ENCODE measurements at regions not wholly inside any gene's neighbourhood (a gene's known extent, or its start where the extent isn't known, plus 50 kb on each side); places are given as distances from the start of the nearest gene placed in this dataset.
A peak's percentile ranks its signal among the peaks of the same experiment; 100 is the strongest.

DNA sequence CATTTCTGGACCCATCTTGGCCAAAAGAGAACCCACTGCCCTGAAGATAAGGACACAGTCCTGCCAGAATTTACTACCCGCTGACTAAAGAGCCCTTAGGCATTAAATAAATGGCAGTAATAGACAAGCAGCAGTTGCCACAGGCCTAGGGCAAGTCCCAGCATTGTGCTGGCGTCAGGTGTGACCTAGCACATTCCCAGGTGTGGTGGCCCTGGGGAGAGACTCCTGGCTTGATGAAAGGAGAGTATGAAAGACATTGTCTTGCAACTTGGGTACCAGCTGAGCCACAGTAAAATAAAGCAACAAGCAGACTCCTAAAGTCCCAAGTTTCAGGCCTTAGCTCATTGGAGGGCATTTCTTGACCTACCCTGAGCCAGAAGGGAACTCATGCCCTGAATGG, 715.7 kb upstream of the SORCS1 start:
- no peak overlapping the region for H3K4me2 ChIP-seq (ENCODE audit: insufficient read depth, insufficient read length, low read length)
- no peak overlapping the region for H4K91ac ChIP-seq (ENCODE audit: insufficient read length, low read depth, low read length)
- H2AFZ ChIP-seq (ENCODE audit: low read length): no peak overlapping the region
- no peak overlapping the region for H4K8ac ChIP-seq (replicated peaks; ENCODE audit: insufficient read length, low read depth, low read length)
- H2BK20ac ChIP-seq (ENCODE audit: low read depth, low read length, poor library complexity, severe bottlenecking): no peak overlapping the region
- no peaks in the 10 kb centered on the region for H3K79me1 ChIP-seq (ENCODE audit: insufficient read depth, low read depth, low read length, poor library complexity, severe bottlenecking)
- H3K4me3 Mint-ChIP-seq: no peak overlapping the region
- no peaks in the 10 kb centered on the region for H3K9me3 ChIP-seq (ENCODE audit: control insufficient read depth, low read depth, low read length)
- H2BK5ac ChIP-seq (ENCODE audit: insufficient read length, low read length): no peak overlapping the region
- no peak overlapping the region for H2BK12ac ChIP-seq (ENCODE audit: insufficient read length, low read depth, low read length)
- no peak overlapping the region for H3K56ac ChIP-seq (ENCODE audit: insufficient read length, low read depth, low read length)
- H3K27me3 ChIP-seq (ENCODE audit: insufficient read depth, low read length): no peaks in the 10 kb centered on the region
- H2BK120ac ChIP-seq (ENCODE audit: low read depth, low read length, poor library complexity, severe bottlenecking): no peak overlapping the region
- H4K5ac ChIP-seq (ENCODE audit: insufficient read length, low read depth, low read length): no peak overlapping the region
- H3K27ac ChIP-seq (ENCODE audit: insufficient read length, low read depth, low read length): no peak overlapping the region
- H3K9me3 Mint-ChIP-seq: peaks cover 19 to 24% of the 10 kb centered on the region in 2 experiments
- peak overlapping the region; percentile 71 to 79 (median 74); a peak in 3 of 7 replicates for H3K27ac Mint-ChIP-seq
- no peak for TF ChIP-seq CTCF (conservative IDR thresholded peaks at IDR 0.05)
- H3K4me1 ChIP-seq (ENCODE audit: insufficient read depth, low read length): no peaks in the 10 kb centered on the region
- no peak overlapping the region for H3T11ph ChIP-seq (ENCODE audit: low read length)
- H4K20me1 ChIP-seq (ENCODE audit: control insufficient read depth, insufficient read depth, insufficient read length): no peaks in the 10 kb centered on the region
- no peaks in the 10 kb centered on the region for H3K23me2 ChIP-seq (ENCODE audit: insufficient read length, low read depth, low read length, poor library complexity, severe bottlenecking)
- H3K4ac ChIP-seq (ENCODE audit: low read depth, low read length): no peak overlapping the region
- H3K14ac ChIP-seq (ENCODE audit: insufficient read depth, low read length): no peak overlapping the region
- H3K23ac ChIP-seq (ENCODE audit: insufficient read length, low read depth, low read length): no peak overlapping the region
- peak; percentile 60 for DNase-seq
- no peak overlapping the region for H3K9ac ChIP-seq (ENCODE audit: extremely low read depth, insufficient read length, low read length)
- no peak overlapping the region for H2AK5ac ChIP-seq (ENCODE audit: insufficient read length, low read length)
- no peaks in the 10 kb centered on the region for H3K79me2 ChIP-seq (ENCODE audit: insufficient read depth, low read length)
- no peak overlapping the region for H3K18ac ChIP-seq (ENCODE audit: insufficient read length, low read depth, low read length)
- peaks cover 2 to 40% (median 14%) of the 10 kb centered on the region in 3 experiments; a peak in 6 of 7 replicates for H3K36me3 Mint-ChIP-seq (ENCODE audit: insufficient read depth in 1 of 3, low read depth in 3 of 3)
- H3K4me1 Mint-ChIP-seq: peaks cover 13 to 16% of the 10 kb centered on the region in 2 experiments; a peak in 3 of 4 replicates
- no CpG with 5 or more reads among the region's 2 CpGs for WGBS (ENCODE audit: extremely low coverage, insufficient read length, low lambda C conversion rate)
- H3K27me3 Mint-ChIP-seq (ENCODE audit: low read depth): no peaks in the 10 kb centered on the region; the same call in 1 of the 2 replicates
- no peak overlapping the region for H2BK15ac ChIP-seq (ENCODE audit: low read depth, low read length)

All from H9 (cell line).